ENCODE measurements at regions not wholly inside any gene's neighbourhood (a gene's known extent, or its start where the extent isn't known, plus 50 kb on each side); places are given as distances from the start of the nearest gene placed in this dataset.

DNA sequence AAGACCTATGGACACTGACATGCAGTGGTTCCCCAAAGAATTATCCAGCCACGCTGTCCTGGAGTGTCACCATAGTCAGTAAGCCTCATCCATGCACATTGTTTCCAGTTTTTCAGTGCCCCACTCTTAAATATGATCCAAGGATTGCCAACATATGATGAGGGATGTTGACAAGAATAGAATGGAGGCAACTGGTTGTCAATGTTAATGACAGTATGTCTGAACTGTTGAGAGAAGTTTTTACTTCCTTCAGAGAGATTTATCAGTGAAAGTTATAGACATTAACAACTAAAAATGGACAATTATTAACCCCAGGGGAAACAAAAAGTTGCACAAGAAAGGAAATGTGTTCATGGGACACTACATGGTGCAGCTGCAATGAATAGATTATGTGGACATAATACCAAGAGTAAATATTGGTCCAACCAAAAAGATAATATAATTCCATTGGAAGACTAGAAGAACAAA is 69.9 kb downstream of the CYP26B1 start (continued):
- TF ChIP-seq, protein P1, sequence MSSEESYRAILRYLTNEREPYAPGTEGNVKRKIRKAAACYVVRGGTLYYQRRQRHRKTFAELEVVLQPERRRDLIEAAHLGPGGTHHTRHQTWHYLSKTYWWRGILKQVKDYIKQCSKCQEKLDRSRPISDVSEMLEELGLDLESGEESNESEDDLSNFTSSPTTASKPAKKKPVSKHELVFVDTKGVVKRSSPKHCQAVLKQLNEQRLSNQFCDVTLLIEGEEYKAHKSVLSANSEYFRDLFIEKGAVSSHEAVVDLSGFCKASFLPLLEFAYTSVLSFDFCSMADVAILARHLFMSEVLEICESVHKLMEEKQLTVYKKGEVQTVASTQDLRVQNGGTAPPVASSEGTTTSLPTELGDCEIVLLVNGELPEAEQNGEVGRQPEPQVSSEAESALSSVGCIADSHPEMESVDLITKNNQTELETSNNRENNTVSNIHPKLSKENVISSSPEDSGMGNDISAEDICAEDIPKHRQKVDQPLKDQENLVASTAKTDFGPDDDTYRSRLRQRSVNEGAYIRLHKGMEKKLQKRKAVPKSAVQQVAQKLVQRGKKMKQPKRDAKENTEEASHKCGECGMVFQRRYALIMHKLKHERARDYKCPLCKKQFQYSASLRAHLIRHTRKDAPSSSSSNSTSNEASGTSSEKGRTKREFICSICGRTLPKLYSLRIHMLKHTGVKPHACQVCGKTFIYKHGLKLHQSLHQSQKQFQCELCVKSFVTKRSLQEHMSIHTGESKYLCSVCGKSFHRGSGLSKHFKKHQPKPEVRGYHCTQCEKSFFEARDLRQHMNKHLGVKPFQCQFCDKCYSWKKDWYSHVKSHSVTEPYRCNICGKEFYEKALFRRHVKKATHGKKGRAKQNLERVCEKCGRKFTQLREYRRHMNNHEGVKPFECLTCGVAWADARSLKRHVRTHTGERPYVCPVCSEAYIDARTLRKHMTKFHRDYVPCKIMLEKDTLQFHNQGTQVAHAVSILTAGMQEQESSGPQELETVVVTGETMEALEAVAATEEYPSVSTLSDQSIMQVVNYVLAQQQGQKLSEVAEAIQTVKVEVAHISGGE (CRISPR knock-in tag; IDR thresholded peaks at IDR 0.05): no peak
- TF ChIP-seq SIN3A (IDR thresholded peaks at IDR 0.05; ENCODE audit: low read depth, low read length): no peak
- no peak for TF ChIP-seq PAX8 (IDR thresholded peaks at IDR 0.05)
- no peak for TF ChIP-seq JUND (IDR thresholded peaks at IDR 0.05; ENCODE audit: low read depth, low read length)
- TF ChIP-seq, protein P2, sequence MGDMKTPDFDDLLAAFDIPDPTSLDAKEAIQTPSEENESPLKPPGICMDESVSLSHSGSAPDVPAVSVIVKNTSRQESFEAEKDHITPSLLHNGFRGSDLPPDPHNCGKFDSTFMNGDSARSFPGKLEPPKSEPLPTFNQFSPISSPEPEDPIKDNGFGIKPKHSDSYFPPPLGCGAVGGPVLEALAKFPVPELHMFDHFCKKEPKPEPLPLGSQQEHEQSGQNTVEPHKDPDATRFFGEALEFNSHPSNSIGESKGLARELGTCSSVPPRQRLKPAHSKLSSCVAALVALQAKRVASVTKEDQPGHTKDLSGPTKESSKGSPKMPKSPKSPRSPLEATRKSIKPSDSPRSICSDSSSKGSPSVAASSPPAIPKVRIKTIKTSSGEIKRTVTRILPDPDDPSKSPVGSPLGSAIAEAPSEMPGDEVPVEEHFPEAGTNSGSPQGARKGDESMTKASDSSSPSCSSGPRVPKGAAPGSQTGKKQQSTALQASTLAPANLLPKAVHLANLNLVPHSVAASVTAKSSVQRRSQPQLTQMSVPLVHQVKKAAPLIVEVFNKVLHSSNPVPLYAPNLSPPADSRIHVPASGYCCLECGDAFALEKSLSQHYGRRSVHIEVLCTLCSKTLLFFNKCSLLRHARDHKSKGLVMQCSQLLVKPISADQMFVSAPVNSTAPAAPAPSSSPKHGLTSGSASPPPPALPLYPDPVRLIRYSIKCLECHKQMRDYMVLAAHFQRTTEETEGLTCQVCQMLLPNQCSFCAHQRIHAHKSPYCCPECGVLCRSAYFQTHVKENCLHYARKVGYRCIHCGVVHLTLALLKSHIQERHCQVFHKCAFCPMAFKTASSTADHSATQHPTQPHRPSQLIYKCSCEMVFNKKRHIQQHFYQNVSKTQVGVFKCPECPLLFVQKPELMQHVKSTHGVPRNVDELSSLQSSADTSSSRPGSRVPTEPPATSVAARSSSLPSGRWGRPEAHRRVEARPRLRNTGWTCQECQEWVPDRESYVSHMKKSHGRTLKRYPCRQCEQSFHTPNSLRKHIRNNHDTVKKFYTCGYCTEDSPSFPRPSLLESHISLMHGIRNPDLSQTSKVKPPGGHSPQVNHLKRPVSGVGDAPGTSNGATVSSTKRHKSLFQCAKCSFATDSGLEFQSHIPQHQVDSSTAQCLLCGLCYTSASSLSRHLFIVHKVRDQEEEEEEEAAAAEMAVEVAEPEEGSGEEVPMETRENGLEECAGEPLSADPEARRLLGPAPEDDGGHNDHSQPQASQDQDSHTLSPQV (IDR thresholded peaks at IDR 0.05): no peak
- TF ChIP-seq SRF (IDR thresholded peaks at IDR 0.05; ENCODE audit: low read depth in 2 of 2, low read length in 2 of 2): no peak
- no peak for TF ChIP-seq BMI1 (IDR thresholded peaks at IDR 0.05; ENCODE audit: borderline replicate concordance)
- no peak for TF ChIP-seq KAT2A (conservative IDR thresholded peaks at IDR 0.05; ENCODE audit: control insufficient read depth, low read depth, low read length)
- no peak for TF ChIP-seq CHD4 (IDR thresholded peaks at IDR 0.05)
- TF ChIP-seq, protein P3, sequence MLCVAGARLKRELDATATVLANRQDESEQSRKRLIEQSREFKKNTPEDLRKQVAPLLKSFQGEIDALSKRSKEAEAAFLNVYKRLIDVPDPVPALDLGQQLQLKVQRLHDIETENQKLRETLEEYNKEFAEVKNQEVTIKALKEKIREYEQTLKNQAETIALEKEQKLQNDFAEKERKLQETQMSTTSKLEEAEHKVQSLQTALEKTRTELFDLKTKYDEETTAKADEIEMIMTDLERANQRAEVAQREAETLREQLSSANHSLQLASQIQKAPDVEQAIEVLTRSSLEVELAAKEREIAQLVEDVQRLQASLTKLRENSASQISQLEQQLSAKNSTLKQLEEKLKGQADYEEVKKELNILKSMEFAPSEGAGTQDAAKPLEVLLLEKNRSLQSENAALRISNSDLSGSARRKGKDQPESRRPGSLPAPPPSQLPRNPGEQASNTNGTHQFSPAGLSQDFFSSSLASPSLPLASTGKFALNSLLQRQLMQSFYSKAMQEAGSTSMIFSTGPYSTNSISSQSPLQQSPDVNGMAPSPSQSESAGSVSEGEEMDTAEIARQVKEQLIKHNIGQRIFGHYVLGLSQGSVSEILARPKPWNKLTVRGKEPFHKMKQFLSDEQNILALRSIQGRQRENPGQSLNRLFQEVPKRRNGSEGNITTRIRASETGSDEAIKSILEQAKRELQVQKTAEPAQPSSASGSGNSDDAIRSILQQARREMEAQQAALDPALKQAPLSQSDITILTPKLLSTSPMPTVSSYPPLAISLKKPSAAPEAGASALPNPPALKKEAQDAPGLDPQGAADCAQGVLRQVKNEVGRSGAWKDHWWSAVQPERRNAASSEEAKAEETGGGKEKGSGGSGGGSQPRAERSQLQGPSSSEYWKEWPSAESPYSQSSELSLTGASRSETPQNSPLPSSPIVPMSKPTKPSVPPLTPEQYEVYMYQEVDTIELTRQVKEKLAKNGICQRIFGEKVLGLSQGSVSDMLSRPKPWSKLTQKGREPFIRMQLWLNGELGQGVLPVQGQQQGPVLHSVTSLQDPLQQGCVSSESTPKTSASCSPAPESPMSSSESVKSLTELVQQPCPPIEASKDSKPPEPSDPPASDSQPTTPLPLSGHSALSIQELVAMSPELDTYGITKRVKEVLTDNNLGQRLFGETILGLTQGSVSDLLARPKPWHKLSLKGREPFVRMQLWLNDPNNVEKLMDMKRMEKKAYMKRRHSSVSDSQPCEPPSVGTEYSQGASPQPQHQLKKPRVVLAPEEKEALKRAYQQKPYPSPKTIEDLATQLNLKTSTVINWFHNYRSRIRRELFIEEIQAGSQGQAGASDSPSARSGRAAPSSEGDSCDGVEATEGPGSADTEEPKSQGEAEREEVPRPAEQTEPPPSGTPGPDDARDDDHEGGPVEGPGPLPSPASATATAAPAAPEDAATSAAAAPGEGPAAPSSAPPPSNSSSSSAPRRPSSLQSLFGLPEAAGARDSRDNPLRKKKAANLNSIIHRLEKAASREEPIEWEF (IDR thresholded peaks at IDR 0.05; ENCODE audit: insufficient replicate concordance, low read depth, low read length): no peak
- TF ChIP-seq, protein P4, sequence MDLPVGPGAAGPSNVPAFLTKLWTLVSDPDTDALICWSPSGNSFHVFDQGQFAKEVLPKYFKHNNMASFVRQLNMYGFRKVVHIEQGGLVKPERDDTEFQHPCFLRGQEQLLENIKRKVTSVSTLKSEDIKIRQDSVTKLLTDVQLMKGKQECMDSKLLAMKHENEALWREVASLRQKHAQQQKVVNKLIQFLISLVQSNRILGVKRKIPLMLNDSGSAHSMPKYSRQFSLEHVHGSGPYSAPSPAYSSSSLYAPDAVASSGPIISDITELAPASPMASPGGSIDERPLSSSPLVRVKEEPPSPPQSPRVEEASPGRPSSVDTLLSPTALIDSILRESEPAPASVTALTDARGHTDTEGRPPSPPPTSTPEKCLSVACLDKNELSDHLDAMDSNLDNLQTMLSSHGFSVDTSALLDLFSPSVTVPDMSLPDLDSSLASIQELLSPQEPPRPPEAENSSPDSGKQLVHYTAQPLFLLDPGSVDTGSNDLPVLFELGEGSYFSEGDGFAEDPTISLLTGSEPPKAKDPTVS (IDR thresholded peaks at IDR 0.05; ENCODE audit: low read depth, low read length): no peak
- TF ChIP-seq RUNX3 (IDR thresholded peaks at IDR 0.05; ENCODE audit: low read length): no peak

All from GM12878 (cell line).